IMR-90 (cell line): ENCODE measurements at regions not wholly inside any gene's neighbourhood (a gene's known extent, or its start where the extent isn't known, plus 50 kb on each side); places are given as distances from the start of the nearest gene placed in this dataset.

ENCODE experiments used
- ATAC-seq: fragments of 200-7000 bp; cut with Tn5 transposase; 2 replicates; pipeline ENCODE4 v1.9.1; 2020; ENCODE audit warnings: low read depth, mild to moderate bottlenecking, moderate library complexity
- BruUV-seq: library from RNA; stranded (reverse); fragments of 400-500 nt; replicated peaks from 2 replicates; lab custom pipeline; 2021; lab: Mats Ljungman, UMichigan
- CTCF ChIA-PET: fragments of 300-600 bp; formaldehyde crosslinking; extraction: SDS; loops from one replicate; lab custom pipeline; 2021; ENCODE audit warnings: antibody characterized with exemption; lab: Yijun Ruan, JAX
- POLR2A ChIA-PET: fragments of 300-600 bp; sonication (Branson Sonifier 250); formaldehyde crosslinking; loops from one replicate; lab custom pipeline; 2022; ENCODE audit warnings: antibody characterized with exemption; ENCODE audit not compliant: unreplicated experiment; lab: Charles Lee
- DNase-seq: peaks from one replicate; pipeline ENCODE4 v3.0.0; 2013
- H2AFZ ChIP-seq: replicated peaks from 2 replicates; pipeline ENCODE3; 2013; ENCODE audit warnings: low read length, mild to moderate bottlenecking; ENCODE audit not compliant: poor library complexity
- H2AK5ac ChIP-seq: 2 replicates; pipeline ENCODE4 v1.6.1; 2013; ENCODE audit warnings: low read depth, low read length, inconsistent platforms
- H2AK9ac ChIP-seq: replicated peaks from 2 replicates; pipeline ENCODE3; 2013; ENCODE audit warnings: mild to moderate bottlenecking, low read depth, low read length, moderate library complexity; ENCODE audit not compliant: poor library complexity
- H2BK120ac ChIP-seq: 2 replicates; pipeline ENCODE4 v1.6.1; 2013; ENCODE audit warnings: low read depth, low read length, inconsistent platforms
- H2BK15ac ChIP-seq: 3 replicates; pipeline ENCODE4 v1.6.1; 2013; ENCODE audit warnings: low read depth, low read length, inconsistent platforms
- H2BK20ac ChIP-seq: 2 replicates; pipeline ENCODE4 v1.6.1; 2013; ENCODE audit warnings: low read depth, mild to moderate bottlenecking, inconsistent platforms, low read length, moderate library complexity
- H2BK5ac ChIP-seq: 2 replicates; pipeline ENCODE4 v1.6.1; 2013; ENCODE audit warnings: mild to moderate bottlenecking, low read depth, low read length, inconsistent platforms; ENCODE audit not compliant: poor library complexity, severe bottlenecking
- H3K14ac ChIP-seq: replicated peaks from 2 replicates; pipeline ENCODE4 v1.6.1; 2013; ENCODE audit warnings: low read depth, low read length, inconsistent platforms
- H3K18ac ChIP-seq: 2 replicates; pipeline ENCODE4 v1.6.1; 2013; ENCODE audit warnings: low read depth, low read length, control low read depth
- H3K23ac ChIP-seq: 2 replicates; pipeline ENCODE4 v1.6.1; 2013; ENCODE audit warnings: low read depth, low read length, inconsistent platforms
- H3K27ac ChIP-seq: 2 replicates; pipeline ENCODE4 v1.5.1; 2013; ENCODE audit warnings: mild to moderate bottlenecking, control low read depth, low read length; ENCODE audit not compliant: insufficient read depth
- H3K27me3 ChIP-seq: 2 replicates; pipeline ENCODE4 v1.6.1; 2013; ENCODE audit warnings: low read length; ENCODE audit not compliant: control insufficient read depth, insufficient read depth
- H3K36me3 ChIP-seq: 2 replicates; pipeline ENCODE4 v1.6.1; 2013; ENCODE audit warnings: low read length, mixed read lengths; ENCODE audit not compliant: control insufficient read depth, insufficient read depth
- H3K4ac ChIP-seq: 2 replicates; pipeline ENCODE4 v1.6.1; 2013; ENCODE audit warnings: low read depth, low read length, inconsistent platforms
- H3K4me1 ChIP-seq: 2 replicates; pipeline ENCODE4 v1.6.1; 2013; ENCODE audit warnings: low read length, mixed read lengths; ENCODE audit not compliant: control insufficient read depth, insufficient read depth
- H3K4me2 ChIP-seq: 2 replicates; pipeline ENCODE4 v1.6.1; 2013; ENCODE audit warnings: low read depth, mild to moderate bottlenecking, control low read depth, low read length, moderate library complexity
- H3K4me3 ChIP-seq: 2 replicates; pipeline ENCODE4 v1.5.1; 2013; ENCODE audit warnings: low read depth, mild to moderate bottlenecking, control low read depth, low read length, moderate library complexity; ENCODE audit not compliant: insufficient read depth
- H3K56ac ChIP-seq: 2 replicates; pipeline ENCODE4 v1.6.1; 2013; ENCODE audit warnings: low read length, inconsistent platforms; ENCODE audit not compliant: insufficient read depth; ENCODE audit errors: extremely low read depth
- H3K79me1 ChIP-seq, 2 experiments: 2 replicates each; pipeline ENCODE4 v1.6.1; 2013; ENCODE audit warnings: low read length in 2 of 2, inconsistent platforms in 1 of 2, low read depth in 1 of 2
- H3K9ac ChIP-seq: 2 replicates; pipeline ENCODE4 v1.6.1; 2013; ENCODE audit warnings: low read depth, low read length, control low read depth
- H3K9me1 ChIP-seq: 2 replicates; pipeline ENCODE4 v1.6.1; 2013; ENCODE audit warnings: low read length, inconsistent platforms; ENCODE audit not compliant: insufficient read depth
- H3K9me3 ChIP-seq: 2 replicates; pipeline ENCODE4 v1.6.1; 2013; ENCODE audit warnings: low read length; ENCODE audit not compliant: control insufficient read depth, insufficient read depth
- H4K20me1 ChIP-seq: 2 replicates; pipeline ENCODE4 v1.6.1; 2013; ENCODE audit warnings: low read length, inconsistent platforms; ENCODE audit not compliant: insufficient read depth
- H4K5ac ChIP-seq: 2 replicates; pipeline ENCODE4 v1.6.1; 2013; ENCODE audit warnings: mild to moderate bottlenecking, low read depth, low read length, control low read depth
- H4K8ac ChIP-seq, 2 experiments: 2 replicates each; pipeline ENCODE4 v1.6.1; 2013; ENCODE audit warnings: low read depth in 2 of 2, low read length in 2 of 2, control low read depth in 1 of 2, inconsistent platforms in 1 of 2
- H4K91ac ChIP-seq: 2 replicates; pipeline ENCODE4 v1.6.1; 2013; ENCODE audit warnings: low read depth, low read length, inconsistent platforms; ENCODE audit not compliant: insufficient read depth
- BHLHE40 ChIP-seq: fragments of 150-350 bp; IDR thresholded peaks from 2 replicates; pipeline ENCODE4 v1.6.1; 2016; ENCODE audit warnings: mild to moderate bottlenecking, low read depth, low read length
- CHD1 ChIP-seq: IDR thresholded peaks from 2 replicates; pipeline ENCODE4 v1.6.1; 2012; ENCODE audit warnings: low read depth, low read length, improper control_type of control experiment
- CTCF ChIP-seq: conservative IDR thresholded peaks from 2 replicates; pipeline ENCODE4 v1.5.1; 2012; ENCODE audit warnings: mild to moderate bottlenecking, low read depth, low read length, improper control_type of control experiment
- MAFK ChIP-seq: IDR thresholded peaks from 2 replicates; pipeline ENCODE4 v1.6.1; 2012; ENCODE audit warnings: low read depth, low read length, improper control_type of control experiment
- MAZ ChIP-seq: IDR thresholded peaks from 2 replicates; pipeline ENCODE4 v1.6.1; 2012; ENCODE audit warnings: low read depth, mild to moderate bottlenecking, low read length, improper control_type of control experiment, moderate library complexity, borderline replicate concordance
- MXI1 ChIP-seq: IDR thresholded peaks from 2 replicates; pipeline ENCODE4 v1.6.1; 2012; ENCODE audit warnings: low read depth, mild to moderate bottlenecking, low read length, moderate library complexity, borderline replicate concordance
- NFE2L2 ChIP-seq: fragments of 150-350 bp; IDR thresholded peaks from 2 replicates; pipeline ENCODE4 v1.6.1; 2016; ENCODE audit warnings: low read depth, mild to moderate bottlenecking, low read length
- POLR2A ChIP-seq: IDR thresholded peaks from 2 replicates; pipeline ENCODE4 v1.6.1; 2012; ENCODE audit warnings: mild to moderate bottlenecking, low read depth, low read length
- RCOR1 ChIP-seq: IDR thresholded peaks from 2 replicates; pipeline ENCODE4 v1.6.1; 2012; ENCODE audit warnings: mild to moderate bottlenecking, low read length, improper control_type of control experiment; ENCODE audit not compliant: insufficient replicate concordance
- RFX5 ChIP-seq: IDR thresholded peaks from 2 replicates; pipeline ENCODE4 v1.8.0; 2012; ENCODE audit warnings: low read depth, mild to moderate bottlenecking, low read length, moderate library complexity
- SMC3 ChIP-seq: fragments of 150-350 bp; IDR thresholded peaks from 2 replicates; pipeline ENCODE4 v1.6.1; 2016; ENCODE audit warnings: low read depth, mild to moderate bottlenecking, antibody characterized with exemption, low read length, moderate library complexity
- dilution Hi-C: fragments of 300-500 bp; cut with HindIII; formaldehyde crosslinking; loops from one replicate; pipeline ENCODE4 v1.14.3; 2018; ENCODE audit warnings: low sequenced_read_pairs; ENCODE audit not compliant: unreplicated experiment
- in situ Hi-C: fragments of 300-500 bp; cut with MboI; formaldehyde crosslinking; loops from 3 replicates; pipeline ENCODE4 v1.14.3; 2019; ENCODE audit warnings: low sequenced_read_pairs, inconsistent platforms, mixed read lengths
- intact Hi-C: fragments of 100-400 bp; cut with micrococcal nuclease; formaldehyde crosslinking; loops from 2 replicates; pipeline ENCODE4 v1.10.0; 2022
- TF ChIP-seq, protein P1 (sequence below): fragments of 150-350 bp; IDR thresholded peaks from 2 replicates; pipeline ENCODE4 v1.6.1; 2017; ENCODE audit warnings: mild to moderate bottlenecking, antibody characterized with exemption, low read length, low read depth
- TF ChIP-seq, protein P2 (sequence below): fragments of 150-350 bp; IDR thresholded peaks from 2 replicates; pipeline ENCODE4 v1.6.1; 2016; ENCODE audit warnings: low read depth, mild to moderate bottlenecking, low read length, moderate library complexity, borderline replicate concordance

DNA sequence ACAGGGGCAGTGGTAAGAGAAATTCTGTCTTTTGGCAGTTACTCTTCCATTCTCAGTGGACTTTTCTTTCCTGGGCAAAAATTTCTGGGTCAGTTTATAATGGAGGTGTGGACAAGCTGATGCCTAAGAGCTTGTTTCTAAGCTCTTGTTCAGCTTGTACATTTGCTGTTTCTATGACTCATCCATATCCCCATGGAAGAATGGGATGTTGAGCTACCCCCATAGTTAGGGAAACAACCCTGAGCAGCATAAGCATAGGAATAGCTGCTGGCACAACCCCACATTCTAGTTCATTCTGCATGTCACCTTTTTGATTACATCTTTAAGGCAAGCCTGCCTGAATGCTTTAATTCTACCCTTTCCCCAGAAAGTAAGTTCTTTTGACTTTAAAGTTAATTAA lies 173.3 kb downstream of the PSAT1 start:
- Histone ChIP-seq H2AK5ac (no peak overlapping the region), H3K14ac (no peak overlapping the region), H2BK15ac (no peak overlapping the region), H2BK120ac (no peak overlapping the region), H3K4me3 (no peak overlapping the region), H3K9me3 (no peaks in the 10 kb centered on the region), H3K56ac (no peak overlapping the region), H3K4me2 (no peak overlapping the region), H3K27ac (no peak overlapping the region), H4K8ac (no peak overlapping the region), H2BK5ac (no peak overlapping the region), H4K91ac (no peak overlapping the region), H4K20me1 (no peaks in the 10 kb centered on the region), H2AFZ (no peak overlapping the region), H3K9ac (no peak overlapping the region), H3K4ac (no peak overlapping the region), H3K9me1 (no peaks in the 10 kb centered on the region), H2AK9ac (no peak overlapping the region), H3K18ac (no peak overlapping the region), H3K4me1 (no peaks in the 10 kb centered on the region), H3K79me1 (no peaks in the 10 kb centered on the region), H4K5ac (no peak overlapping the region), H3K23ac (no peak overlapping the region), H2BK20ac (no peak overlapping the region), H3K27me3 (peaks cover 2% of the 10 kb centered on the region), H3K36me3 (no peaks in the 10 kb centered on the region)
- ChIA-PET CTCF (no interaction called here), POLR2A (no interaction called here)
- TF ChIP-seq, protein P1, sequence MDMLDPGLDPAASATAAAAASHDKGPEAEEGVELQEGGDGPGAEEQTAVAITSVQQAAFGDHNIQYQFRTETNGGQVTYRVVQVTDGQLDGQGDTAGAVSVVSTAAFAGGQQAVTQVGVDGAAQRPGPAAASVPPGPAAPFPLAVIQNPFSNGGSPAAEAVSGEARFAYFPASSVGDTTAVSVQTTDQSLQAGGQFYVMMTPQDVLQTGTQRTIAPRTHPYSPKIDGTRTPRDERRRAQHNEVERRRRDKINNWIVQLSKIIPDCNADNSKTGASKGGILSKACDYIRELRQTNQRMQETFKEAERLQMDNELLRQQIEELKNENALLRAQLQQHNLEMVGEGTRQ: no peak
- TF ChIP-seq BHLHE40 (no peak), RCOR1 (no peak), CHD1 (no peak), RFX5 (no peak), MAFK (no peak), MAZ (no peak), MXI1 (no peak), POLR2A (no peak), NFE2L2 (no peak), CTCF (no peak), SMC3 (no peak)
- TF ChIP-seq, protein P2, sequence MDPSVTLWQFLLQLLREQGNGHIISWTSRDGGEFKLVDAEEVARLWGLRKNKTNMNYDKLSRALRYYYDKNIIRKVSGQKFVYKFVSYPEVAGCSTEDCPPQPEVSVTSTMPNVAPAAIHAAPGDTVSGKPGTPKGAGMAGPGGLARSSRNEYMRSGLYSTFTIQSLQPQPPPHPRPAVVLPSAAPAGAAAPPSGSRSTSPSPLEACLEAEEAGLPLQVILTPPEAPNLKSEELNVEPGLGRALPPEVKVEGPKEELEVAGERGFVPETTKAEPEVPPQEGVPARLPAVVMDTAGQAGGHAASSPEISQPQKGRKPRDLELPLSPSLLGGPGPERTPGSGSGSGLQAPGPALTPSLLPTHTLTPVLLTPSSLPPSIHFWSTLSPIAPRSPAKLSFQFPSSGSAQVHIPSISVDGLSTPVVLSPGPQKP: no peak
- BruUV-seq: no TSS peak
- no peak for DNase-seq
- dilution Hi-C loops (no loop called here), in situ Hi-C loops (no loop called here), intact Hi-C loops (no loop called here)
- ATAC-seq: no peak
